Parathyroid adenoma (tissue), 2 donors: ENCODE measurements at regions not wholly inside any gene's neighbourhood (a gene's known extent, or its start where the extent isn't known, plus 50 kb on each side); places are given as distances from the start of the nearest gene placed in this dataset.

Experiments
- H2AFZ ChIP-seq: fragments of 300-600 bp; sonication (generic); one replicate; pipeline ENCODE4 v1.7.0; 2017; ENCODE audit warnings: antibody characterized with exemption, mild to moderate bottlenecking
- H3K27ac ChIP-seq: fragments of 300-600 bp; sonication (generic); one replicate; pipeline ENCODE4 v1.7.0; 2017
- H3K27me3 ChIP-seq: fragments of 300-600 bp; sonication (generic); one replicate; pipeline ENCODE4 v1.7.0; 2017; ENCODE audit warnings: low read length; ENCODE audit not compliant: control insufficient read depth, insufficient read depth
- H3K36me3 ChIP-seq: fragments of 300-600 bp; sonication (generic); one replicate; pipeline ENCODE4 v1.7.0; 2017; ENCODE audit warnings: low read length; ENCODE audit not compliant: control insufficient read depth, insufficient read depth
- H3K4me1 ChIP-seq: fragments of 300-600 bp; sonication (generic); one replicate; pipeline ENCODE4 v1.7.0; 2017; ENCODE audit warnings: control low read depth
- H3K4me2 ChIP-seq: fragments of 300-600 bp; sonication (generic); one replicate; pipeline ENCODE4 v1.7.0; 2017; ENCODE audit warnings: low read length
- H3K4me3 ChIP-seq: fragments of 300-600 bp; sonication (generic); one replicate; pipeline ENCODE4 v1.7.0; 2017; ENCODE audit warnings: low read depth, low read length
- H3K79me2 ChIP-seq: fragments of 300-600 bp; sonication (generic); one replicate; pipeline ENCODE4 v1.7.0; 2017; ENCODE audit warnings: control low read depth
- H3K9ac ChIP-seq: fragments of 300-600 bp; sonication (generic); one replicate; pipeline ENCODE4 v1.7.0; 2017; ENCODE audit warnings: mild to moderate bottlenecking
- H3K9me3 ChIP-seq: fragments of 300-600 bp; sonication (generic); one replicate; pipeline ENCODE4 v1.7.0; 2017; ENCODE audit warnings: low read length; ENCODE audit not compliant: control insufficient read depth
- CTCF ChIP-seq: fragments of 300-600 bp; sonication (generic); IDR thresholded peaks from one replicate; pipeline ENCODE4 v1.7.0; 2017; ENCODE audit warnings: antibody characterized with exemption, mild to moderate bottlenecking
- donor health status: primary hyperparathyroidism.

GRCh38 chr1:234932511-234933430, 195.9 kb downstream of the TOMM20 start:
- Histone ChIP-seq H3K9ac (no peak overlapping the region), H3K79me2 (no peaks in the 10 kb centered on the region), H3K4me2 (no peak overlapping the region), H3K36me3 (no peaks in the 10 kb centered on the region), H3K9me3 (no peaks in the 10 kb centered on the region), H3K4me1 (no peaks in the 10 kb centered on the region), H2AFZ (no peak overlapping the region), H3K27me3 (no peaks in the 10 kb centered on the region), H3K27ac (no peak overlapping the region), H3K4me3 (no peak overlapping the region)
- no peak for TF ChIP-seq CTCF

GRCh38 chr1:234932106-234932505, 196.5 kb downstream of the TOMM20 start:
- no peak for TF ChIP-seq CTCF
- no peak overlapping the region for H3K4me2 ChIP-seq
- H3K9me3 ChIP-seq = no peaks in the 10 kb centered on the region
- no peaks in the 10 kb centered on the region for H3K27me3 ChIP-seq
- H3K79me2 ChIP-seq = no peaks in the 10 kb centered on the region
- H3K27ac ChIP-seq = no peak overlapping the region
- no peaks in the 10 kb centered on the region for H3K4me1 ChIP-seq
- H3K4me3 ChIP-seq = no peak overlapping the region
- no peak overlapping the region for H2AFZ ChIP-seq
- no peaks in the 10 kb centered on the region for H3K36me3 ChIP-seq
- no peak overlapping the region for H3K9ac ChIP-seq

GRCh38 chr1:234931404-234931973, 197.1 kb downstream of the TOMM20 start:
- H3K36me3 ChIP-seq = no peaks in the 10 kb centered on the region
- H3K79me2 ChIP-seq = no peaks in the 10 kb centered on the region
- no peaks in the 10 kb centered on the region for H3K9me3 ChIP-seq
- H3K4me1 ChIP-seq = no peaks in the 10 kb centered on the region
- no peaks in the 10 kb centered on the region for H3K27me3 ChIP-seq
- no peak for TF ChIP-seq CTCF
- no peak overlapping the region for H3K9ac ChIP-seq
- no peak overlapping the region for H2AFZ ChIP-seq
- no peak overlapping the region for H3K27ac ChIP-seq
- H3K4me2 ChIP-seq = no peak overlapping the region
- no peak overlapping the region for H3K4me3 ChIP-seq

- Histone ChIP-seq H3K27me3 (no peaks in the 10 kb centered on the region), H3K9me3 (no peaks in the 10 kb centered on the region), H3K4me3 (no peak overlapping the region), H3K9ac (no peak overlapping the region), H3K4me2 (no peak overlapping the region), H3K27ac (no peak overlapping the region), H2AFZ (no peak overlapping the region), H3K4me1 (no peaks in the 10 kb centered on the region), H3K79me2 (no peaks in the 10 kb centered on the region), H3K36me3 (no peaks in the 10 kb centered on the region)
- no peak for TF ChIP-seq CTCF
Measured at GRCh38 chr1:234929369-234929768, 199.3 kb downstream of the TOMM20 start.
